Stromal cell of bone marrow (primary cell): ENCODE measurements at regions not wholly inside any gene's neighbourhood (a gene's known extent, or its start where the extent isn't known, plus 50 kb on each side); places are given as distances from the start of the nearest gene placed in this dataset.
"Not testable (repeated sequence)": the region's sequence is repeated elsewhere in the genome, so short reads cannot be mapped to it uniquely, and the experiment has no call there.

Experiments used
- DNase-seq: peaks from one replicate; pipeline ENCODE4 v3.0.0-alpha.2; 2012; ENCODE audit warnings: low read depth

GRCh38 chr1:60664086-60664625, 418.2 kb upstream of the NFIA start:
- no peak for DNase-seq

DNA sequence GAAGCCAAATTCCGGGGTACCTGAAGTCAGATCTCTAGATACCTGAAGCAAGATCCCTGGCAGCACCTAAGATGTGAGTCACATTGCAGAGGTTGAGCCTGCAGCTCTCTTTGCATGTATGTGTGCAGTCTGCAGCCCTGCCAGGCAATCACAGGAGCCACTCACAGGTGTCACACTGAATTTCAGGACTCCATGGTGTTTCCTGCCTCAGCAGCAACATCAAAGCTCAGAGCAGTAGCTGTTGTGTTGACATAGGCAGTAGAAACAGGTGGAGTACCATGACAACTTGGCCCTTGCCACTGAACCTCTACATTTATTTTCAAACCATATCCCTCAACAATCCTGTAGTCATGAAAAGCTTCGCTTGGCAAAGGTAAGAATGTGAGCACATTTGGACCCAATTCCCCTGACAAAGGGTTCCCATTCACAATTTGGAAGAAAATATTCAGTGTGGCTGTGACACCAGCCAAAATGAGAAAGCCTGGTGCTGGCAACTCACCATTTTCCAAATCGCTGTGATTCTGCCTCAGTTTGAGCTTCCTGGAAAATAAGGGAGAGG, 419.8 kb upstream of the NFIA start:
- DNase-seq = no peak

DNA sequence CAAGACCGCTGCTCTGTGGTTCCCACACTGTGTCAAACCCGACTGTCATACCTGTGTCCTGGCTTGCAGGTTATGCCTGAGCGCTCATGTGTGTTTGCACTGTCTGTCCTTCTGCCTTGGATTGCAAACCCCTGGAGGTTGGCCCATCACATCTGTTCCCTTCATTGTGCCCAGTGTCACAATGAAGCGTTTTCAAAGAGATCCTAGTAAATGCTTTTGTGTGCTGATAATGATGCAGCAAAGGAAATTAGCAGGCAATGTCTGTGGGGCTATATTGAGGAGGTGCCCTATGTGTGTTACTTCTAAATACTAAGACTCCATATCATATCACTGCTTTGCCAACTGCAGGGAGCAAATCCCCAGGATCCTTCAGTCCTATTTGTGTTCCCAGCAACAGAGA, 424.4 kb upstream of the NFIA start:
- no peak for DNase-seq

DNA sequence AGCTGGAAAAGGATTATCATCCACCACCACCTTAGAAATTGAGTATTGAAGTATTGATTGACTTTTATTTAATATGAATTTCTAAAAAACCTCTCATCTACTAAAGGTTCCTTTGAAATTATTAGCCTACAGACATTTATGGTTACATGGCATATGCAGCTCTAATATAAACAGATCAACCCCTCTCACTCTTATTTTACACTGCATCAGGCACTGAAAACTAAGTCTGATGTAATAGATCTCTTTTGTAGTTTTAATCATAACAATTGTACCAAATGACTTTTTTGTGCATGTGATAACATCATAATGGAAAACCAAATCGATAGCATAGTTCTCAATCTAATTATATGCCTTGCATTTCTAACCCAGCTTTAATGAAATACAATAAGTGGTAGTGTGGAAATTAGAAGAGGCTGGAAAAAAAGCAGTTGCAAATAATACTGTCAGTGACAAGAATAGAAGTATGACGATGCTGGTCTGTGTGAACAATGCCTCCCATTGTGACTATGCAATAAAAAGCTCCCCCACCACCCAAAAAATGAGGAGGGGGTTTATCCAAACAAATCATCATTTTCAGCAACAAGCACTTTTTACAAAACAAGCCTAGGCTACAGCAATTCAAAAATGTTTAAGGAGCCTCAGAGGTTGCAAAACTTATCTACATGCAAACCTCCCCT, 426.5 kb upstream of the NFIA start:
- no peak for DNase-seq

GRCh38 chr1:60640033-60640551, 442.3 kb upstream of the NFIA start:
- DNase-seq = not testable (repeated sequence)

GRCh38 chr1:60639287-60639686, 443.1 kb upstream of the NFIA start:
- DNase-seq = no peak

DNA sequence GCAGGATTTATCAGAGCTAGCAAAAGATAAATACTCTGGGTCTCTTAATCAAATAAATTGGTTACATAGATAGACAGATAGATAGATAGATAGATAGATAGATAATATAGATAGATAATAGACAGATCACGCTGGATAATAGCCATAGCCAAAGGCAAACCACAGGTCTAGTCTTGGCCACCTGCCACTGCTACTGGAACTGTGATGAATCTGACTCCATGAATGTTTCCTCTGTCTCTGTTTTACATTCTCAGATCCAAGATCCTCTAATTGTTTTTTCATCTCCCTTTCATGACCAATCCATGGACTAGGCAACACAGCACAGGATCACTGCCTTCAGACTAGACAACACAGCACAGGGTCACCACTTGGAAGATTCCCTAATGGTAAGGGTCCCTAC, 444.7 kb upstream of the NFIA start:
- DNase-seq = no peak

GRCh38 chr1:60636946-60637345, 445.4 kb upstream of the NFIA start:
- no peak for DNase-seq

- DNase-seq = no peak
These were observed 448.3 kb upstream of the NFIA start for GRCh38 chr1:60634106-60634505.

GRCh38 chr1:60622486-60622885, 459.9 kb upstream of the NFIA start:
- DNase-seq = no peak

GRCh38 chr1:60621368-60621851, 461.0 kb upstream of the NFIA start:
- DNase-seq = no peak

GRCh38 chr1:60620087-60620486, 462.3 kb upstream of the NFIA start:
- DNase-seq = no peak

DNA sequence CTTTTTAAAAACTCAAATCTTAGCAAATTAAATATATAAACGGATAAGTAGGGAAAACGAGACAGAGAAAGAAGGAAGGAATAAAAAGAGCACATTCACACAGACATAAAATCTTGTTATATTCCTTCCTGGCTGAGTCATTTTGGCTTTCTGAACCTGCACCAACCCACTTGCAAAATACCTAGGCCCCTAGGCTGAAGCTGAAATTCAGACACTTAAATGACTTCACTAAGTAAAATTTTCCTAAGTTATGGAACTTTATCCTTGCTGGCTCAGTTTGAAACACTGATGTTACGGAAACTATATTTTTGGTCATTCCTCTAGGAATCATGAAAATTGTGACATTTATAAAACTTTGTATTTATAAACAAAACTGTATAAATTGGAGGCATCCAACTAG, 462.8 kb upstream of the NFIA start:
- no peak for DNase-seq

- no peak for DNase-seq
These were observed 466.7 kb upstream of the NFIA start for GRCh38 chr1:60615666-60616065.

GRCh38 chr1:60612790-60613189, 469.6 kb upstream of the NFIA start:
- no peak for DNase-seq

- not testable (repeated sequence) for DNase-seq
These were observed 475.4 kb upstream of the NFIA start for GRCh38 chr1:60606921-60607320.

DNA sequence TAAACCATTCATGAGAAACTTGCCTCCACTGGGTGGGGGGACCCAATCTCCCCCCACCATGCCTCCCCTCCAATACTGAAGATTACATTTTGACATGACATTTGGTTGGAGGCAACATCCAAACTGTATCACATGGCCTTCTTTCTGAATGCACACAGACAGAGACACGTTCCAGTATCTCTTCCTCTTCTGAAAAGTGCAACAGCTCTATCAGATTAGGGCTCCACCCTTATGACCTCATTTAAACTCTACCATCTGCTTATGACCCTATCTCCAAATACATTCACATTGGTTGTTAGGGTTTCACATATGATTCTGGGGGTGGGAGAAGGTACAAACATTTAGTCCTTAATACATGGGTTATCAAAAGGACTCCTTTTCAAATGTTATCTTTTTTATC, 481.8 kb upstream of the NFIA start:
- no peak for DNase-seq

- DNase-seq = no peak
These were observed 482.8 kb upstream of the NFIA start for GRCh38 chr1:60599574-60599973.

- DNase-seq = no peak
These were observed 484.1 kb upstream of the NFIA start for GRCh38 chr1:60598041-60598910.

DNA sequence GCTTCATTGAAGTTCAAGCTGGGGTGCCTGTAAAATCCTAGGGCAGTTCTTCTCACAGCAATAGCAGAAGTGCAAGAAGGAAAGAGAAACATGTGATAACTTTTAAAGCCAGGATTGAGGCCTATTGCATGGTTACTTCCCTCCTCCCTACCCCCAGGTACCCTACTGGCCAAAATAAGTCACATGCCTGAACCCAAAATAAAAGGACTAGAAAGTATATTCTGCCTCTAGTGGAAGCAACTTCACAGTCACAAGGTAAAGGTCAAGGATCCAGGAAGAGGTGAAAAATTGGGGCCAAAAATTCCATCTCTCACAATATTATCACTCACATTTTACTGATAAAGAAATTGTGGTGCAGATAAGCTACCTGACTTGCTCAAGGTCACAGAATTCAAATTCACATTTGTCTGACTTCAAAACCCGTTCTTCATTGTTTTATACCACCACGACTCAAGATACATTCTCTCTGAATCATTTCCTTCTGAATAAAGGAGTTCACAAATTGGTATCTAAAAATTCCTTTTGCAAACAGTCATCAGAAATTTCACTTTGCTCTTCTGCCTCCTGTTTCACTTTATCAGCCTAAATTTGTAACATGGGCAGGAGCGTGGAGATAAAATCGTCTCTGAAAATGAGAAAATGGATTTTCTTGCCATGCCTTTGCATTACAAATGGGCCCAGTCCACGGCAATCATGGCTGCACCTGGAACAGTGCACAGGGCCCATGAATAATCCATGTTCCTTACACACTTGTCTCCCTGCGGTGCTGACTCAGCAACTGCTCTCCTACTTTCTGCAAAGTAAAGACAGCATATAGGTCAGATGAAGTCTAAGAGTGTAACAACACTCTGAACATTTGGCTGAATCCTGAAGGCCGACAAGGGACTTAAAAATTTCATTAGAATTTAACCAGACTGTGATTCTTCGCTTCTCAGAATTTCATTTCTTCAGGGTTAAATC, 485.3 kb upstream of the NFIA start:
- no peak for DNase-seq

DNA sequence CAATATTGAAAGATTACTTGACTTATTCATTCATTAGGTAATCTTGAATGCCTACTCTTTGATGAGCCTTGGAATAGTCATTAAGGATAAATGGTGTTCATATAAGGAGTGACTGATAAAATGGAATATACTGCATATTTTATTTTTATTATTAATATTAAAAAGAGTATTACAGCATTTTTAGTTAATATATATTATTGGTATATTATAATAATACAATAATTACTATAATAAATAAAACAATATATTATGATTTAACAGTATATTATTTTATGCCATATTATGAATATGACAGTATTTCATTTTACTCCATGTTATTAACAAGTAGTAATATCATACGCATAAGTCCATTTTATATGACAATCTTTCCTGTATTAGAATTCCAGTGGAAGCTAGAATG, 490.8 kb upstream of the NFIA start:
- DNase-seq = no peak
